GM23338 (cell line): ENCODE measurements at regions not wholly inside any gene's neighbourhood (a gene's known extent, or its start where the extent isn't known, plus 50 kb on each side); places are given as distances from the start of the nearest gene placed in this dataset.
A peak's percentile ranks its signal among the peaks of the same experiment; 100 is the strongest.

Source experiments
- ATAC-seq: fragments of 200-7000 bp; cut with Tn5 transposase; 3 replicates; pipeline ENCODE4 v1.9.1; 2020
- DNase-seq: peaks from one replicate; pipeline ENCODE4 v3.0.0-alpha.2; 2015; ENCODE audit warnings: low spot score
- H2AFZ ChIP-seq: fragments of 200-600 bp; sonication (generic); 2 replicates; pipeline ENCODE4 v1.8.0; 2016; ENCODE audit warnings: antibody characterized with exemption, mild to moderate bottlenecking, moderate library complexity
- H3F3A ChIP-seq: fragments of 200-600 bp; sonication (generic); replicated peaks from 2 replicates; pipeline ENCODE4 v1.8.0; 2017; ENCODE audit warnings: antibody characterized with exemption, mixed run types, low read depth
- H3K27ac ChIP-seq: fragments of 200-600 bp; sonication (generic); 2 replicates; pipeline ENCODE4 v1.6.1; 2016; ENCODE audit warnings: low read depth
- H3K27me3 ChIP-seq: fragments of 200-600 bp; sonication (generic); 2 replicates; pipeline ENCODE4 v1.8.0; 2016; ENCODE audit warnings: mild to moderate bottlenecking, mixed run types, moderate library complexity; ENCODE audit not compliant: insufficient read depth
- H3K36me3 ChIP-seq: fragments of 200-600 bp; sonication (generic); 2 replicates; pipeline ENCODE4 v1.8.0; 2016; ENCODE audit warnings: mild to moderate bottlenecking; ENCODE audit not compliant: insufficient read depth
- H3K4me1 ChIP-seq: fragments of 200-600 bp; sonication (generic); 2 replicates; pipeline ENCODE4 v1.8.0; 2016; ENCODE audit warnings: mild to moderate bottlenecking, moderate library complexity; ENCODE audit not compliant: insufficient read depth
- H3K4me2 ChIP-seq: fragments of 200-600 bp; sonication (generic); 2 replicates; pipeline ENCODE4 v1.7.1; 2017; ENCODE audit warnings: mixed run types
- H3K4me3 ChIP-seq: fragments of 200-600 bp; sonication (generic); 2 replicates; pipeline ENCODE4 v1.6.1; 2016; ENCODE audit warnings: mixed run types
- H3K79me2 ChIP-seq: fragments of 200-600 bp; sonication (generic); replicated peaks from 2 replicates; pipeline ENCODE4 v1.8.0; 2017; ENCODE audit warnings: mild to moderate bottlenecking; ENCODE audit not compliant: insufficient read depth
- H3K9me2 ChIP-seq: fragments of 200-600 bp; sonication (generic); 2 replicates; pipeline ENCODE4 v1.8.0; 2017; ENCODE audit not compliant: insufficient read depth
- H4K20me1 ChIP-seq: fragments of 200-600 bp; sonication (generic); replicated peaks from 2 replicates; pipeline ENCODE4 v1.8.0; 2017; ENCODE audit warnings: mild to moderate bottlenecking; ENCODE audit not compliant: insufficient read depth
- H3K27ac Mint-ChIP-seq: 2 replicates; pipeline ENCODE4 v1.8.0; 2020; ENCODE audit warnings: inconsistent platforms, mild to moderate bottlenecking, moderate library complexity, mixed read lengths
- H3K27me3 Mint-ChIP-seq: 3 replicates; pipeline ENCODE4 v1.8.0; 2022; ENCODE audit warnings: low read depth, mild to moderate bottlenecking, moderate library complexity, mixed read lengths, inconsistent platforms; ENCODE audit not compliant: insufficient read depth, poor library complexity
- H3K36me3 Mint-ChIP-seq: 3 replicates; pipeline ENCODE4 v1.8.0; 2021; ENCODE audit warnings: low read depth, mild to moderate bottlenecking, inconsistent platforms, moderate library complexity, mixed read lengths
- H3K4me1 Mint-ChIP-seq: 3 replicates; pipeline ENCODE4 v1.8.0; 2020; ENCODE audit warnings: mild to moderate bottlenecking, inconsistent platforms, mixed read lengths
- H3K4me3 Mint-ChIP-seq: 3 replicates; pipeline ENCODE4 v1.8.0; 2021; ENCODE audit warnings: moderate library complexity, mild to moderate bottlenecking, inconsistent platforms, mixed read lengths
- H3K9me3 Mint-ChIP-seq: 3 replicates; pipeline ENCODE4 v1.8.0; 2020; ENCODE audit warnings: moderate library complexity, mild to moderate bottlenecking, inconsistent platforms, mixed read lengths
- CREB1 ChIP-seq: fragments of 250-450 bp; sonication (Bioruptor Pico); IDR thresholded peaks from 2 replicates; pipeline ENCODE4 v1.5.0; 2020; ENCODE audit warnings: low read depth, mild to moderate bottlenecking, moderate library complexity
- CTCF ChIP-seq, 2 experiments: fragments of 200-600 bp in 1 of 2; sonication (generic) in 1 of 2; conservative IDR thresholded peaks; 2 replicates each; pipeline versions ENCODE4 v1.5.1 to v1.6.1; 2016 to 2017; ENCODE audit warnings: antibody characterized with exemption in 2 of 2, low read depth in 2 of 2, mild to moderate bottlenecking in 2 of 2, moderate library complexity in 1 of 2
- EZH2 ChIP-seq: fragments of 200-600 bp; sonication (generic); IDR thresholded peaks from one replicate; pipeline ENCODE4 v1.8.0; 2017; ENCODE audit warnings: antibody characterized with exemption, mild to moderate bottlenecking, low read depth; ENCODE audit not compliant: unreplicated experiment
- EZH2phosphoT487 ChIP-seq: fragments of 200-600 bp; sonication (generic); IDR thresholded peaks from one replicate; pipeline ENCODE4 v1.8.1; 2018; ENCODE audit warnings: antibody characterized with exemption; ENCODE audit not compliant: unreplicated experiment
- JUNB ChIP-seq: IDR thresholded peaks from one replicate; pipeline ENCODE4 v1.6.1; 2016; ENCODE audit warnings: antibody characterized with exemption; ENCODE audit not compliant: unreplicated experiment
- NANOG ChIP-seq: IDR thresholded peaks from 2 replicates; pipeline ENCODE4 v1.6.1; 2016; ENCODE audit warnings: antibody characterized with exemption, borderline replicate concordance
- POLR2AphosphoS5 ChIP-seq: IDR thresholded peaks from 2 replicates; pipeline ENCODE4 v1.6.1; 2016; ENCODE audit warnings: antibody characterized with exemption, low read depth
- REST ChIP-seq: IDR thresholded peaks from one replicate; pipeline ENCODE4 v1.6.1; 2018; ENCODE audit warnings: antibody characterized with exemption; ENCODE audit not compliant: unreplicated experiment
- STAT1 ChIP-seq: IDR thresholded peaks from one replicate; pipeline ENCODE4 v1.6.1; 2016; ENCODE audit warnings: antibody characterized with exemption; ENCODE audit not compliant: unreplicated experiment
- ZNF331 ChIP-seq: fragments of 250-450 bp; sonication (Bioruptor Pico); IDR thresholded peaks from 2 replicates; pipeline ENCODE4 v1.5.0; 2020; ENCODE audit warnings: low read depth, mild to moderate bottlenecking, moderate library complexity

GRCh38 chr7:35537067-35538023 is 157.6 kb downstream of the HERPUD2 start:
- H3K9me3 Mint-ChIP-seq = no peaks in the 10 kb centered on the region
- peak; percentile 98 for ATAC-seq
- DNase-seq = peak; percentile 88
- Histone ChIP-seq H3K36me3 (no peaks in the 10 kb centered on the region), H3K27ac (no peak overlapping the region), H3K9me2 (no peaks in the 10 kb centered on the region), H2AFZ (peak overlapping the region; percentile 91; the same call in 1 of the 2 replicates), H3K4me1 (no peaks in the 10 kb centered on the region), H3K4me2 (peak overlapping the region; percentile 75), H3K79me2 (no peaks in the 10 kb centered on the region), H3F3A (no peaks in the 10 kb centered on the region), H3K27me3 (peaks cover 19% of the 10 kb centered on the region; the same call in 1 of the 2 replicates), H3K4me3 (peak overlapping the region; percentile 51), H4K20me1 (no peaks in the 10 kb centered on the region)
- H3K4me3 Mint-ChIP-seq = peak overlapping the region; percentile 73
- H3K4me1 Mint-ChIP-seq = no peaks in the 10 kb centered on the region
- no peaks in the 10 kb centered on the region for H3K36me3 Mint-ChIP-seq
- TF ChIP-seq CTCF (conservative IDR thresholded peaks at IDR 0.05; ENCODE audit: low read depth in 2 of 2) (peak; percentile 82 to 97), JUNB (no peak)
- peaks cover 7% of the 10 kb centered on the region for H3K27me3 Mint-ChIP-seq
- no peak overlapping the region for H3K27ac Mint-ChIP-seq

GRCh38 chr7:35536396-35536826 is 158.5 kb downstream of the HERPUD2 start:
- peaks cover 7% of the 10 kb centered on the region for H3K27me3 Mint-ChIP-seq
- no peaks in the 10 kb centered on the region for H3K36me3 Mint-ChIP-seq
- H4K20me1 ChIP-seq = no peaks in the 10 kb centered on the region
- H3K27me3 ChIP-seq = peaks cover 19% of the 10 kb centered on the region; the same call in 1 of the 2 replicates
- no peak for ATAC-seq
- no peaks in the 10 kb centered on the region for H3K4me1 ChIP-seq
- H3K79me2 ChIP-seq = no peaks in the 10 kb centered on the region
- 0 out of 2 replicates have a peak overlapping the region, but pooled peaks have one; percentile 14 for H2AFZ ChIP-seq
- H3K9me3 Mint-ChIP-seq = no peaks in the 10 kb centered on the region
- H3K4me3 ChIP-seq = no peak overlapping the region
- H3K36me3 ChIP-seq = no peaks in the 10 kb centered on the region
- H3K4me1 Mint-ChIP-seq = no peaks in the 10 kb centered on the region
- H3K4me3 Mint-ChIP-seq = peak overlapping the region; percentile 15; the same call in 1 of the 3 replicates
- H3K4me2 ChIP-seq = no peak overlapping the region
- DNase-seq = no peak
- no peaks in the 10 kb centered on the region for H3F3A ChIP-seq
- no peaks in the 10 kb centered on the region for H3K9me2 ChIP-seq
- H3K27ac ChIP-seq = no peak overlapping the region
- no peak overlapping the region for H3K27ac Mint-ChIP-seq
- TF ChIP-seq POLR2AphosphoS5 = no peak
- TF ChIP-seq CREB1 (CRISPR knock-in tag) = no peak
- no peak for TF ChIP-seq REST
- TF ChIP-seq CTCF (conservative IDR thresholded peaks at IDR 0.05; ENCODE audit: low read depth in 2 of 2) = no peak
- no peak for TF ChIP-seq EZH2
- TF ChIP-seq NANOG = no peak
- no peak for TF ChIP-seq ZNF331 (CRISPR knock-in tag)
- no peak for TF ChIP-seq STAT1
- TF ChIP-seq EZH2phosphoT487 = no peak
